ENCODE measurements at regions not wholly inside any gene's neighbourhood (a gene's known extent, or its start where the extent isn't known, plus 50 kb on each side); places are given as distances from the start of the nearest gene placed in this dataset.

DNA sequence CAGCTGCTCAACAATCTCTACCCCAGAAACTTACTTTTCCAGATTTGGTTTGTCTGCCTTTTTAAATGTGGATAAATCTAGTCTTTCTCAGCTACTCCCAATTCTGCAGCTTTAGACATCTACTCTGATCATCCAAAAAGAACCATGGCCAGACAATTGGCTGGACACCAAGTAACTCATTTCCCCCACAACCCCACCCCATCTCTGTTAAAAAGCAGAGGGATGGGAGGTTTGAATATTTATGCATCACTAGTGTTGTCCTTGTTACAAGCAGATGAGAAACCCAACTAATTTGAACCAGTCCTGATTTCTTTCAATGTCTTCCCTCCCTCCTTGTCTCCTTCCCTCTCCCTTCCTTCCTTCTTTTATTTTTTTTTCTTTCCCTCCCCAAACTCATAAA is 391.9 kb downstream of the GALC start:
- TF ChIP-seq CTCF (IDR thresholded peaks at IDR 0.05) (no peak), POLR2A (IDR thresholded peaks at IDR 0.05) (no peak)

GRCh38 chr14:87600240-87600639 is 392.7 kb downstream of the GALC start:
- Histone ChIP-seq H3K4me3 (no peak overlapping the region), H3K27me3 (no peaks in the 10 kb centered on the region), H3K27ac (no peak overlapping the region), H3K9me3 (replicated peaks in 1 of 3) (no peaks in the 10 kb centered on the region), H3K4me1 (replicated peaks in 1 of 2) (no peaks in the 10 kb centered on the region), H3K36me3 (replicated peaks in 1 of 2) (no peaks in the 10 kb centered on the region)
- 50 to 80% (median 67%) methylated on average over 1 of the region's 1 CpG for WGBS, 4 donors
- TF ChIP-seq POLR2A (IDR thresholded peaks at IDR 0.05) (no peak), CTCF (IDR thresholded peaks at IDR 0.05) (no peak)
- intact Hi-C loops (cut with DNase I) = no loop called here
- no peak for DNase-seq

More for the DNA sequence above, 391.9 kb downstream of the GALC start:
- H3K27ac ChIP-seq = no peak overlapping the region
- H3K4me3 ChIP-seq = no peak overlapping the region
- intact Hi-C loops (cut with DNase I) = no loop called here
- H3K4me1 ChIP-seq (replicated peaks in 1 of 2) = no peaks in the 10 kb centered on the region
- no peaks in the 10 kb centered on the region for H3K27me3 ChIP-seq
- H3K36me3 ChIP-seq (replicated peaks in 1 of 2) = no peaks in the 10 kb centered on the region
- H3K9me3 ChIP-seq (replicated peaks in 1 of 3) = no peaks in the 10 kb centered on the region
- no peak for DNase-seq

GRCh38 chr14:87581298-87581697 is 411.7 kb downstream of the GALC start:
- Histone ChIP-seq H3K27me3 (no peaks in the 10 kb centered on the region), H3K4me3 (no peak overlapping the region), H3K9me3 (replicated peaks in 1 of 3) (no peaks in the 10 kb centered on the region), H3K4me1 (replicated peaks in 1 of 2) (no peaks in the 10 kb centered on the region), H3K36me3 (replicated peaks in 1 of 2) (no peaks in the 10 kb centered on the region), H3K27ac (no peak overlapping the region)
- no peak for TF ChIP-seq POLR2A (IDR thresholded peaks at IDR 0.05)
- no peak for TF ChIP-seq CTCF (IDR thresholded peaks at IDR 0.05)
- intact Hi-C loops (cut with DNase I) = no loop called here
- 50 to 71% (median 61%) methylated on average over 2 of the region's 2 CpGs for WGBS, 4 donors
- DNase-seq = no peak

DNA sequence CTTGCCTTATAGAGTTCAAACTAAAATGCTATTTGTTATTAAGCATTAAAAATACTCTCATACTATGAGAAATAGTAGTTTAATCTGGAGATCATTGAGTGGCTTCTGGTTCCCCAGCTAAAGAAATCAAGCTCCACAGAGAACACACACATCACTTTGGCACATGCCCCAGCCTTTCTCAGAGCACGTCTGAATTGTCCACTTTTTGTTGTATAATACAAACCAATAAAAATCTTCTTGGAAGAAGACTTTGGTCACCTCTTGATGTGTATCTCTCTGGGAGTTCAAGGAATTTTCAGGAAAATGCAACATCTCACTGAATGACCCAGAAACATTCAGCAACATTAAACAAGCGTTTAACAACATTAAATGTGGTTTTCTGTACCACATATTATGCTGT is 413.9 kb downstream of the GALC start:
- H3K36me3 ChIP-seq (replicated peaks in 1 of 2) = no peaks in the 10 kb centered on the region
- no peaks in the 10 kb centered on the region for H3K4me1 ChIP-seq (replicated peaks in 1 of 2)
- intact Hi-C loops (cut with DNase I) = no loop called here
- no peak overlapping the region for H3K27ac ChIP-seq
- no peak overlapping the region for H3K4me3 ChIP-seq
- H3K9me3 ChIP-seq (replicated peaks in 1 of 3) = no peaks in the 10 kb centered on the region
- 58 to 73% (median 64%) methylated on average over 2 of the region's 2 CpGs for WGBS, 4 donors
- H3K27me3 ChIP-seq = no peaks in the 10 kb centered on the region
- no peak for TF ChIP-seq POLR2A (IDR thresholded peaks at IDR 0.05)
- TF ChIP-seq CTCF (IDR thresholded peaks at IDR 0.05) = no peak
- DNase-seq = no peak

Measured in adrenal gland (tissue), 9 donors.